ENCODE measurements at regions not wholly inside any gene's neighbourhood (a gene's known extent, or its start where the extent isn't known, plus 50 kb on each side); places are given as distances from the start of the nearest gene placed in this dataset.

GRCh38 chr18:68406761-68407160 is 308.1 kb downstream of the TMX3 start:
- H3K36me3 ChIP-seq = no peaks in the 10 kb centered on the region
- no peak overlapping the region for H3K4me3 ChIP-seq
- H3K4me1 ChIP-seq = no peaks in the 10 kb centered on the region
- no peak for DNase-seq (ENCODE audit: low spot score in 2 of 2)
- H3K9me3 ChIP-seq = peaks cover 0 to 2% (median 0%) of the 10 kb centered on the region in 4 donors
- 55 to 65% methylated on average over 4 of the region's 4 CpGs for WGBS, 2 donors
- TF ChIP-seq POLR2A (IDR thresholded peaks at IDR 0.05) (no peak), CTCF (IDR thresholded peaks at IDR 0.05) (no peak)
- no peak overlapping the region for H3K27ac ChIP-seq
- no peaks in the 10 kb centered on the region for H3K27me3 ChIP-seq

GRCh38 chr18:68402784-68403183 is 312.1 kb downstream of the TMX3 start:
- no peak overlapping the region for H3K27ac ChIP-seq
- H3K27me3 ChIP-seq = no peaks in the 10 kb centered on the region
- H3K9me3 ChIP-seq = peaks cover 0 to 2% (median 0%) of the 10 kb centered on the region in 4 donors
- no peak for DNase-seq (ENCODE audit: low spot score in 2 of 2)
- no peak for TF ChIP-seq POLR2A (IDR thresholded peaks at IDR 0.05)
- no peak for TF ChIP-seq EP300 (IDR thresholded peaks at IDR 0.05)
- TF ChIP-seq CTCF (IDR thresholded peaks at IDR 0.05) = no peak
- H3K36me3 ChIP-seq = no peaks in the 10 kb centered on the region
- no peaks in the 10 kb centered on the region for H3K4me1 ChIP-seq
- WGBS, 2 donors = 42 to 44% methylated on average over 2 of the region's 2 CpGs
- no peak overlapping the region for H3K4me3 ChIP-seq

GRCh38 chr18:68400889-68401288 is 314.0 kb downstream of the TMX3 start:
- no peaks in the 10 kb centered on the region for H3K36me3 ChIP-seq
- H3K4me1 ChIP-seq = no peaks in the 10 kb centered on the region
- H3K27me3 ChIP-seq = no peaks in the 10 kb centered on the region
- no peak overlapping the region for H3K27ac ChIP-seq
- peaks cover 0 to 2% (median 0%) of the 10 kb centered on the region in 4 donors for H3K9me3 ChIP-seq
- DNase-seq (ENCODE audit: low spot score in 2 of 2) = no peak
- WGBS, 2 donors = 88 to 91% methylated on average over 3 of the region's 3 CpGs
- TF ChIP-seq POLR2A (IDR thresholded peaks at IDR 0.05) = no peak
- TF ChIP-seq EP300 (IDR thresholded peaks at IDR 0.05) = no peak
- no peak for TF ChIP-seq CTCF (IDR thresholded peaks at IDR 0.05)
- H3K4me3 ChIP-seq = no peak overlapping the region

- TF ChIP-seq CTCF (IDR thresholded peaks at IDR 0.05) (no peak), POLR2A (IDR thresholded peaks at IDR 0.05) (no peak), EP300 (IDR thresholded peaks at IDR 0.05) (no peak)
- Histone ChIP-seq H3K27ac (no peak overlapping the region), H3K36me3 (no peaks in the 10 kb centered on the region), H3K27me3 (no peaks in the 10 kb centered on the region), H3K4me3 (no peak overlapping the region), H3K9me3 (peaks cover 0 to 2% (median 0%) of the 10 kb centered on the region in 4 donors), H3K4me1 (no peaks in the 10 kb centered on the region)
- DNase-seq (ENCODE audit: low spot score in 2 of 2) = no peak
- 79 to 82% methylated on average over 2 of the region's 2 CpGs for WGBS, 2 donors
Observed at GRCh38 chr18:68399721-68400120, 315.2 kb downstream of the TMX3 start.

- no peak for TF ChIP-seq CTCF (IDR thresholded peaks at IDR 0.05)
- no peak for TF ChIP-seq EP300 (IDR thresholded peaks at IDR 0.05)
- TF ChIP-seq POLR2A (IDR thresholded peaks at IDR 0.05) = no peak
- Histone ChIP-seq H3K36me3 (no peaks in the 10 kb centered on the region), H3K9me3 (no peaks in the 10 kb centered on the region), H3K27ac (no peak overlapping the region), H3K27me3 (no peaks in the 10 kb centered on the region), H3K4me1 (no peaks in the 10 kb centered on the region), H3K4me3 (no peak overlapping the region)
- 73 to 74% methylated on average over 6 of the region's 6 CpGs for WGBS, 2 donors
- no peak for DNase-seq (ENCODE audit: low spot score in 2 of 2)
Observed at GRCh38 chr18:68397241-68398035, 317.5 kb downstream of the TMX3 start.
